Transverse colon (tissue), 4 donors: ENCODE measurements at regions not wholly inside any gene's neighbourhood (a gene's known extent, or its start where the extent isn't known, plus 50 kb on each side); places are given as distances from the start of the nearest gene placed in this dataset.

ENCODE experiments used
- DNase-seq: peaks from one replicate; pipeline ENCODE4 v3.0.0-alpha.2; 2019
- H3K27ac ChIP-seq, 4 donors: fragments of 200-600 bp; sonication (generic); 2 replicates each; pipeline ENCODE4 v1.5.1; 2016 to 2018; ENCODE audit warnings: inconsistent platforms in 4 of 4
- H3K27me3 ChIP-seq: fragments of 200-600 bp; sonication (generic); 2 replicates; pipeline ENCODE4 v1.5.1; 2017; ENCODE audit warnings: inconsistent platforms
- H3K36me3 ChIP-seq, 4 donors: fragments of 200-600 bp; sonication (generic); 2 replicates each; pipeline ENCODE4 v1.5.1; 2017 to 2019; ENCODE audit warnings: inconsistent platforms in 4 of 4
- H3K4me1 ChIP-seq, 4 donors: fragments of 200-600 bp; sonication (generic); 2 replicates each; pipeline ENCODE4 v1.5.1; 2017 to 2020; ENCODE audit warnings: inconsistent platforms in 4 of 4
- H3K4me3 ChIP-seq, 4 donors: fragments of 200-600 bp; sonication (generic); 1 replicate in 1 of 4; 2 replicates in 3 of 4; pipeline versions ENCODE4 v1.5.1 to v1.6.1; 2017 to 2019; ENCODE audit warnings: inconsistent platforms in 4 of 4
- H3K9me3 ChIP-seq, 2 donors: fragments of 200-600 bp; sonication (generic); 2 replicates each; pipeline ENCODE4 v1.5.1; 2017 to 2019; ENCODE audit warnings: inconsistent platforms in 2 of 2
- EP300 ChIP-seq: sonication (generic); formaldehyde crosslinking; IDR thresholded peaks from one replicate; pipeline ENCODE4 v1.6.1; 2017; ENCODE audit warnings: antibody characterized with exemption, low read depth
- POLR2A ChIP-seq: fragments of 450-650 bp; IDR thresholded peaks from one replicate; pipeline ENCODE4 v1.6.1; 2016; ENCODE audit warnings: antibody characterized with exemption, mild to moderate bottlenecking, moderate library complexity
- POLR2AphosphoS5 ChIP-seq, 3 donors: sonication (generic); formaldehyde crosslinking; IDR thresholded peaks; one replicate each; pipeline ENCODE4 v1.6.1; 2016; ENCODE audit warnings: antibody characterized with exemption in 3 of 3
- WGBS, 2 donors: methylation state at CpG; one replicate each; pipeline ENCODE4 v1.1.5; 2018; ENCODE audit warnings: low coverage in 1 of 2; 5-methylcytosine and 5-hydroxymethylcytosine counted together
- in situ Hi-C, 4 donors: fragments of 200-750 bp; cut with MboI; loops; one replicate each; pipeline versions ENCODE4 v1.15.0 to v1.15.1; 2017; ENCODE audit warnings: low sequenced_read_pairs in 3 of 4, low pct_ligation_motif_present in 1 of 4, low pct_unique_long_range_greater_than_20kb in 1 of 4
- intact Hi-C: fragments of 100-400 bp; cut with DNase I; formaldehyde crosslinking; loops from one replicate; pipeline ENCODE4 v1.15.1; 2023; ENCODE audit warnings: low total_unique reads
- TF ChIP-seq, protein P1 (sequence below), 5 experiments: fragments of 200-600 bp in 3 of 5; fragments of 450-650 bp in 2 of 5; sonication (generic) in 3 of 5; IDR thresholded peaks; 1 replicate in 2 of 5; 2 replicates in 3 of 5; pipeline ENCODE4 v1.5.1; 2016 to 2017; ENCODE audit warnings: antibody characterized with exemption in 5 of 5, inconsistent platforms in 3 of 5, mild to moderate bottlenecking in 2 of 5, moderate library complexity in 1 of 5

- no peak for DNase-seq
- intact Hi-C loops: no loop called here
- H3K4me3 ChIP-seq: no peak overlapping the region
- H3K27me3 ChIP-seq: no peaks in the 10 kb centered on the region
- H3K9me3 ChIP-seq: no peaks in the 10 kb centered on the region
- in situ Hi-C loops: no loop called here
- H3K4me1 ChIP-seq: no peaks in the 10 kb centered on the region
- WGBS, 2 donors: 64 to 70% methylated on average over 2 of the region's 2 CpGs
- TF ChIP-seq EP300 (no peak), POLR2A (no peak), POLR2AphosphoS5 (IDR thresholded peaks at IDR 0.05) (no peak)
- TF ChIP-seq, protein P1, sequence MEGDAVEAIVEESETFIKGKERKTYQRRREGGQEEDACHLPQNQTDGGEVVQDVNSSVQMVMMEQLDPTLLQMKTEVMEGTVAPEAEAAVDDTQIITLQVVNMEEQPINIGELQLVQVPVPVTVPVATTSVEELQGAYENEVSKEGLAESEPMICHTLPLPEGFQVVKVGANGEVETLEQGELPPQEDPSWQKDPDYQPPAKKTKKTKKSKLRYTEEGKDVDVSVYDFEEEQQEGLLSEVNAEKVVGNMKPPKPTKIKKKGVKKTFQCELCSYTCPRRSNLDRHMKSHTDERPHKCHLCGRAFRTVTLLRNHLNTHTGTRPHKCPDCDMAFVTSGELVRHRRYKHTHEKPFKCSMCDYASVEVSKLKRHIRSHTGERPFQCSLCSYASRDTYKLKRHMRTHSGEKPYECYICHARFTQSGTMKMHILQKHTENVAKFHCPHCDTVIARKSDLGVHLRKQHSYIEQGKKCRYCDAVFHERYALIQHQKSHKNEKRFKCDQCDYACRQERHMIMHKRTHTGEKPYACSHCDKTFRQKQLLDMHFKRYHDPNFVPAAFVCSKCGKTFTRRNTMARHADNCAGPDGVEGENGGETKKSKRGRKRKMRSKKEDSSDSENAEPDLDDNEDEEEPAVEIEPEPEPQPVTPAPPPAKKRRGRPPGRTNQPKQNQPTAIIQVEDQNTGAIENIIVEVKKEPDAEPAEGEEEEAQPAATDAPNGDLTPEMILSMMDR (IDR thresholded peaks at IDR 0.05): no peak
- no peak overlapping the region for H3K27ac ChIP-seq
- no peaks in the 10 kb centered on the region for H3K36me3 ChIP-seq
Measured at GRCh38 chr9:21607576-21607975, 125.5 kb upstream of the IFNE start.

DNA sequence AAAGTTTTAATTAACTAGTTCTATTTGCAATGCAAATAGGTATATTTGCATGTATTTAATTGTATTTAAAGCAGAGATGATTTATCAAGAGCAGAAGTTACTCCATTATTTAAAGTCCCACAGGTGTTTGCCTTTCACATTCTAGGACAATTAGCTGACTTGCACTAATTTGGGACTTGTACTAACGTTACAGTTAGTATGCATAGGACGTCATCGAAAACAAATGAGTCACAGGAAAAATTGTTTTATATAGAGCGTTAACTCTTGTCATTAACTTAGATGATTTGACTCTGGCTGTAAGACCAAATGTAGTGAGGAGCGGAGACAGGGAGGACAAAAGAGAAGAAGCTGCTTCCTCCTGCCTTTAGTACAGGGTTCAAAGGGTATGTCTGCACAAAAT is 126.1 kb upstream of the IFNE start:
- Histone ChIP-seq H3K4me3 (no peak overlapping the region), H3K9me3 (no peaks in the 10 kb centered on the region), H3K27me3 (no peaks in the 10 kb centered on the region), H3K4me1 (no peaks in the 10 kb centered on the region), H3K36me3 (no peaks in the 10 kb centered on the region), H3K27ac (no peak overlapping the region)
- DNase-seq: no peak
- WGBS, 2 donors: 69 to 72% methylated on average over 5 of the region's 5 CpGs
- in situ Hi-C loops (no loop called here), intact Hi-C loops (no loop called here)
- TF ChIP-seq POLR2A (no peak), EP300 (no peak), POLR2AphosphoS5 (IDR thresholded peaks at IDR 0.05) (no peak)
- TF ChIP-seq, protein P1 (IDR thresholded peaks at IDR 0.05): no peak

DNA sequence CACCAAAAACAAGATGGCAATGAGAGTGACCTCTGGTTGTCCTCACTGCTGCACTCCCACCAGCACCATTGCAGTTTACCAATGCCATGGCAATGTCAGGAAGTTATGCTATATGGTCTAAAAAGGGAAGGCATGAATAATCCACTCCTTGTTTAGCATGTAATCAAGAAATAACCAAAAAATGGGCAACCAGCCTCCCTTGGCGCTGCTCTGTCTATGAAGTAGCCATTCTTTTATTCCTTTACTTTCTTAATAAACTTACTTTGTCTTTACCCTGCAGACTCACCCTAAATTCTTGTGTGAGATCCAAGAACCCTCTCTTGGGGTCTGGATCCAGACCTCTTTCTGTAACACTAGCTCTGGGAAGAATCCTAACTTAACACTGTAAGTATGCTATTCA is 127.4 kb upstream of the IFNE start:
- Histone ChIP-seq H3K4me1 (no peaks in the 10 kb centered on the region), H3K27me3 (no peaks in the 10 kb centered on the region), H3K9me3 (no peaks in the 10 kb centered on the region), H3K4me3 (no peak overlapping the region), H3K36me3 (no peaks in the 10 kb centered on the region), H3K27ac (no peak overlapping the region)
- TF ChIP-seq POLR2AphosphoS5 (IDR thresholded peaks at IDR 0.05) (no peak), EP300 (no peak), POLR2A (no peak)
- TF ChIP-seq, protein P1 (IDR thresholded peaks at IDR 0.05): no peak
- intact Hi-C loops: no loop called here
- in situ Hi-C loops: no loop called here
- WGBS, 2 donors: 29 to 79% methylated on average over 1 of the region's 1 CpG
- DNase-seq: no peak

DNA sequence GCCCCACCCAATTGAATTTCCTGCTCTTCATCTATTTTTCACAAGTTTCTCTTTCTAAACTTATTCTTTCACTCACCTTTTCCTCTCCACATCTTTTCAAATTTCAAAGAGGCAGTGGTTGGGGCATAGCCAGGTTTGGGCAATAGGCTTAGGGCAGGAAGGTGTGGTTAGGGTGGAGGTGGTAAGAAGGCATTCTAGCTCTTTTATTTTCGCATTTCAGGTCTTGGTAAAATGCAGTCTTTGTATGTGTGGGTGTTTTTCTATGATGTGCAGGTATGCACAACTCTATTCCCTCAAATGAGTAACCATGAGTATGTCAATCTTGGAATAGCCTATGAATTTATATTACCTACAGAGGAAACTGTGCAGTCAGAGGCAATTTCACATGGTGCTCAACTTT is 129.8 kb upstream of the IFNE start:
- intact Hi-C loops (no loop called here), in situ Hi-C loops (no loop called here)
- Histone ChIP-seq H3K36me3 (no peaks in the 10 kb centered on the region), H3K4me1 (no peaks in the 10 kb centered on the region), H3K27me3 (no peaks in the 10 kb centered on the region), H3K4me3 (no peak overlapping the region), H3K9me3 (no peaks in the 10 kb centered on the region), H3K27ac (no peak overlapping the region)
- TF ChIP-seq, protein P1 (IDR thresholded peaks at IDR 0.05): no peak
- TF ChIP-seq EP300 (no peak), POLR2AphosphoS5 (IDR thresholded peaks at IDR 0.05) (no peak), POLR2A (no peak)
- no peak for DNase-seq
- WGBS, 2 donors: 37 to 56% methylated on average over 1 of the region's 1 CpG
